GM12891 (cell line): ENCODE measurements at regions not wholly inside any gene's neighbourhood (a gene's known extent, or its start where the extent isn't known, plus 50 kb on each side); places are given as distances from the start of the nearest gene placed in this dataset.

Experiments used
- POLR2A ChIP-seq: IDR thresholded peaks from 2 replicates; pipeline ENCODE4 v1.6.1; 2011; ENCODE audit warnings: low read depth, low read length, control low read depth
- TAF1 ChIP-seq: IDR thresholded peaks from 2 replicates; pipeline ENCODE4 v1.6.1; 2011; ENCODE audit warnings: low read depth, low read length, control low read depth

- TF ChIP-seq POLR2A (no peak), TAF1 (no peak)
Measured at GRCh38 chrY:7951187-7951852, 1039.8 kb upstream of the AMELY start.
